CD4-positive, alpha-beta T cell treated with Interleukin-4 for 4 hours (primary cell): ENCODE measurements at regions not wholly inside any gene's neighbourhood (a gene's known extent, or its start where the extent isn't known, plus 50 kb on each side); places are given as distances from the start of the nearest gene placed in this dataset.

Experiments
- DNase-seq: peaks from one replicate; pipeline ENCODE4 v3.0.0-alpha.2; 2020

DNA sequence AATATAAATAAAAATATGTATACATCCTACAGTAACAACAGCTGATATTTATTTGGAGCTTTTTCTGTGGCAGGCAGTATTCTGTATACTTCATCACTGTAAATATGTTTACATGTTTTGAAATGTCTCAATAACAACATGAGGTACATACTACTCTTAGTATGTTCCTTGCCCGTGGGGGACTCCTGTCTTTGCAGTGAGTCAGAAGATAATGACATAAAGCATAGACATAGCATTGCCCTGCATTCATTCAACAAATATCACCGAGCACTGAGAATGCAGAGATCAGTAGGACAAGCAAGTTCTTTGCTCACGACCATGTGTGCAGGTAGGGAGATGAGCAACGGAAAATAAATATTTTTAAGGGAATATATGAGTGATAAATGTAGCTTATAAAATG, 246.5 kb downstream of the LTN1 start:
- DNase-seq: no peak

DNA sequence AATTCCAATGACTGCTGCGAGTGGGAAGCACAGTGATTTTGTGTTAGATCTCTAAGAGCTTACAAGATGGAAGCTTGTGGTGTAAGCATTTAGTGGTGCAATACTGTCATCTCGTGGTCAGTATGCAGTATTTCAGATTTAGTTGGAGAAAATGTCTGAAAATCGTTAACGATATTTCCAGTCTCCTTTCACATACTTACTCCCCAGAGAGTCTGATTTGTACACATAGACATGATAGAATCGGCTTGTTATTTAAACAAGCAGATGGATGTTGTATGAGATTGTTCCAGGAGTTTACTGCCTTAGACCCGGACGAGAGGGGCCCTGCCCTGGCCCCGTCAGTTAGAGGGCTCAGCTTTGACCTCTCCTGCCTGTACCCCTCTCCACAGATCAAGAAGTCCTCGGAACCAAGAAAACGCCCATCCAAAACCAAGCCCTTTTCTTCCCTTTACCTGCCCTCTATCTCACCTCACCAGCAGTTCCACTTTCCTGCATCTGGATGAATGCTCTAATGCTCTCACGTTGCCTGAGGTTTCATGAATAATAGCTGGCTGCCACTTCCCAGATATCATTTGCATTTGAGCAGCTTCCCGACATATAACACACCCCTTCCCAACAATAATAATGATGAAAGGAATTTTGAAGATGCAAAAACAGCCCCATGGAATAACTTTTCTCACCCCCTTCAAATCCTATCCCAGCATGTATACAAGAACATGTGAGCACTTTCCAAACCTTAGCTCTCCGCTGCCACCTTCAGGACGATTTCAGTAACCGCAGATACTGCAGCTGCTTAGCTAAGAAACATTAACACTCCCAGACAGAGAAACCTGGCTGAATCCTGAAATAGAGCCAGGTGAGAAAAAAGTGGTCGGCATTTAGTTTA, 247.3 kb downstream of the LTN1 start:
- DNase-seq: peak; percentile 75

DNA sequence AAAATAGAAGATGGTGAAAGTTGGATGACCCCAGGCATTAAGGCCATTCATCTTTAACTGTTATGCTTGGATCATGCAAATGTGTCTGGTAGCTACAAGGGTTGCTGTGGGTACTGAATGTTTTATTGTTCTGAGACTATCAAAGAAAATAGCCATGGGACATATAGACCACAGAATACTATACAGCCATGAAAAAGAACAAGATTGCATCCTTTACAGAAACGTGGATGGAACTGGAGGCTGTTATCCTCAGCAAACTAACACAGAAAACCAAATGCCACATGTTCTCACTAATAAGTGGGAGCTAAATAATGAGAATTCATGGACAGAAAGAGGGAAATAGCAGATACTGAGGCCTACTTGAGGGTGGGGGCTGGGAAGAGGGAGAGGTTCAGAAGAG, 249.0 kb downstream of the LTN1 start:
- DNase-seq: no peak

DNA sequence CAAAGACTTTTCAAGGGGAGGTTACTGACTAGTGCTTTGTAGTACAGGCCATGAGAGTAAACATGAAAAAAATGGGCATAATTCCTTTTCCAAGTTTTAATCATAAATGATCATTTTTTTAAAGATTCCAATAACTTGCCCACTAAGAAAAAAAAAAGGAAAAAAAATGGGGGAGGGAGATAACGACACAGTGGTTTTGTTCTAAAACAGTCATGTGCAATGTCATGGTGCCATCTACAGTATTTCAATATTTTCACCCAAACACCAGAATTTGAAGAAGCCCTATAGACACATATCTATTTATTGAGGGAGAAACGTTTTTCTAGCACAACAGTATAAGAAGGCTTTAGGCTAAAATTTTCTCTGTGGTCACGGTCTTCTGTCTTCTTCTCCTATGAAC, 250.2 kb downstream of the LTN1 start:
- no peak for DNase-seq

DNA sequence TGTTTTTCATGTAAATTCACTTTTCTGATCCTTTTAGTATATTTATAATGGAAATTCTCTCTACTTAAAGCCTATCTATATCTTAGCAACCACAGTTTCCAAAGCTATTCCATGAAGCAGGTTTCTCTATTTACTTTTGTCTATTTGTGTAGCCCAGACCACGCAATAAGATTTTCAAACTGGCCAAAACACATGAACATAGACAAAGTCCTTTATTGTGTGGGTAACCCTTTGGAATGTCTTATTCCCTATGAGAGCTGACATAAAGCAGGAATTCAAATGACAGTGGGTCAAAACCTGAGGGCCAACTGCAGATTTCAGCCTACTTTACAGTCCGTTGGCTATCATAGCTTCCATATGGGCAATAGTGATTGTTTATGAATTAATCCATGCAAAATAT, 252.6 kb downstream of the LTN1 start:
- no peak for DNase-seq

DNA sequence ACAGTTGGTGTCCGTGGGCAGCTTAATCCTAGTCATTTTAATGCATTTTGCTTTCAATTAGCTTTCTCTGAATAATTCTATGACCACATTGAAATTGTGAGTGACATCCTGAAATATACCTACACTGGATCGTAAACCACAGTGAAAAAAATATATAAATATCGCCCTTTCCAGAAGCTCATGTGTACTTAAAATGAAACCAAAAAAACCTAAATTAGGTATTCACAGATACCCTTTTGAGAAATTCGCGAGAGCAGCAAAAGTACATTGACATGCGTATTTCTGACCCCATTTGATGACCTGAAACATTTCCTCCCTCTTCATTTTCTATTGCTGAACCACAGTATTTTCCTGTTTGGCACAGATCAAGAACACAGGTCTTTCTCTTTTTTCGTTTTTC, 253.8 kb downstream of the LTN1 start:
- no peak for DNase-seq

DNA sequence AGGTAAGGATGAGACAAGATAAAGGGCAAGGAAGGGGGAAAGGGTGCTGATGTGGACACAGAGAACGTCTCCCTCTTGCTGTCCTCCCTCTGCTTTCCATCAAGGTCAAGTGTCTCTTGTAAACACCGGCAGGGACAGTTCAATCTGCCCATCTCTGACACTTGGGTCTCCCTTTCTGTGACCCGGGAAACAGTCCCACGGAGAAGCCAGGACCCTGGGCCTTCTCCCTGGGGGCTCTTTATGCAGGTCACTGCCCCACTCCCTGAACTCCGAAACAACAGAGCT, 254.3 kb downstream of the LTN1 start:
- no peak for DNase-seq

DNA sequence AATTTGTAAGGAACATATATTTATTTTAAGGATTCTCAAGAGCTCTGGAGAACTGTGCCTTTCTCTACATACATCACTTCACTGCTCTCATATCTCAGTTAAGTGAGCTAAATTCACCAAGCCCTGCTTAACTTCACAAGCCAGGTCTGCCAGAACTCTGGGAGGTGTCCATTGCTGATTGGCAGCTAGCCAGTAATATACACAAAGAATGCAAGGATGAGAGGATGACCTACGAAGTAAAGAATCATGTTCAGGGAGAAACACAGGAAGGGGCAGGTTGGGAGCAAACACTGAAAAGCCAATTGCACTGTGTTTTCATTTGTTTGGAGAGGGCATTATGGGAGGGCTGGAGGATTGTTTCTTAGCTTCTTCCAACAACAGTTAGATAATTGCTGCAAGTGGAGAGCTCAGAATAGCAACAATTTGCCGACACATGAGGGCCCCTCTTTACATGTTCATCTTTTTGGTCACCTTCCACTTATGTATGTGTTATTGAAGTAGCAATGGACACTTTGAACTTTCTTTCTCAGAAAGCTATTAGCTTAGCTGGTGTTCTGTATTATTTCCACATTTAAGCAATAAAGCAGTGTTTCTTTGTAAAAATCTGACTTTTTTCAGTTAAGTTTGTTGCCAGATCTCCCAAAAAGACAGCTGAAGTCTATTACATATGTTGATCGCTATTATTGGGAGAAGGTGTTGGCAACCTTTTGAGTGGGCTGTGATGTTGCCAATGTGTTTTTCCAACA, 254.8 kb downstream of the LTN1 start:
- DNase-seq: no peak

DNA sequence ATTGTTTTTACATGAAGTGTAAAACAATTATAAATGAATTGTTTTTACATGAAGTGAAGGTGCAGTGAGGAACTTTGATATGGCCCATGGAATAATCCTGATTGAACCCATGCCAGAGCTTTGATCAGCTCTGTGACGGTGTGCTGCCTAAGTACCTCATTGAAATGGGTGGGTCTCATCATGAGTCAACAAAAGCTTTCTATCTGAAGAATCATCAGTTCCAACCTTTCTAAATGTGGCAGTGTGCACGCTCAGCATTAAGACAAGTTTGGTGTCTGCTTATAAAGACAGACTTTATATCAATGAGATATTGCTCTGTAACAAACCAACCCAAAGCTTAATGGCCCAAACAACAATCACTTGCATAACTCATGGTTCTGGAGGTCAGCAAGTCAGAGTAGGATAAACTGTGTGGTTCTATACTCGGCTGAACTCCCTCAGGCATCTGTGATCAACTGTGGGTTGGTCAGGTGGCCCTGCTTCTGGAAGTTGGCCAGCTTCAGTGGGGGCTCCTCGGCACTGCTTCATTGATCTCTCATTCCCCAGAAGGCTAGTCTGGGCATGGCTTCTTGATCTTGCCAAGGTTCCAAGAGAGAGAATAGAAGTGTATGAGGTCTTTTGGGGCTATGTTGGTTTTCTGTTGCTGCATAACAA, 258.0 kb downstream of the LTN1 start:
- no peak for DNase-seq

DNA sequence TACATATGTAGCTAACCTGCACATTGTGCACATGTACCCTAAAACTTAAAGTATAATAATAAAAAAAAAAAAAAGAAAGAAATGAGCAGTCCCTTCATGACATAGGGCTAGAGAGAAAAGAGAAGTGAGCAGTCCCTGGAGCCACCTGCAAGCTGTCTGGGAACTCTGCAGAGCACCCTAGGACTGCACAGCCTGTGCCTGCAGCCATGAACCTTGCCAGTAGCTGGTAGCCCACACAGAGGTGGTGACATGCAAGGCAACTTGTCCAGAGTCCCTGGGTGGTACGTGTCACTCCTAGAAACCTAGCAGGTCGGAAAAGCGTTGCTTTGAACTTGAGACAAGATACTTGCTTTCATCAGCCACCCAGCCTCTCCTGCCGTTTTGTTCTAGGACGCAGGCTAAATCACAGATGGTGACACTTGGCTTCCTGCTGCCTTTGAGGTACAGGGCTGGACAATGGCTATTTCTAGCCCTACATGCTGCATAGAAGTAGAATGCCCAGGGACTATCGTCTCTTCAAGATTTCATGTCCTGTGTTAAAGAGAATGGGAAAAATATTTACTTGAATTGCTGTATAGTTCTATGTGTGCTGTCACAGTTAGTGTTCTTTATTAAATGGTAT, 260.9 kb downstream of the LTN1 start:
- no peak for DNase-seq

DNA sequence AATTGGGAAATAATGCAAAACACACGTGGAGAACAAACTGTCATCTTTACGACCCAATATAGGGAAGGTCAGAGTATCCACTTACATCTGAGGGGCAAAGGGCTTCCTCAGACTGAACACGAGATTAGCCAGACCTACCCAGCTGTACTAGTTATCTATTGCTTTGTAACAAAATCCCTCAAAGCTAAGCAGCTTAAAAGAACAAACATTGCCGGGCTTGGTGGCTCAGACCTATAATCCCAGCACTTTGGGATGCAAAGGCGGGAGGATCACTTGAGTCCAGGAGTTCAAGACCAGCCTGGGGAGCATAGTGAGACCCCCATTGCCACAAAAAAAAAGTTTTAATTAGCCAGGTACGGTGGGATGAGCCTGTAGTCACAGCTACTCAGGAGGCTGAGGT, 262.8 kb downstream of the LTN1 start:
- no peak for DNase-seq

DNA sequence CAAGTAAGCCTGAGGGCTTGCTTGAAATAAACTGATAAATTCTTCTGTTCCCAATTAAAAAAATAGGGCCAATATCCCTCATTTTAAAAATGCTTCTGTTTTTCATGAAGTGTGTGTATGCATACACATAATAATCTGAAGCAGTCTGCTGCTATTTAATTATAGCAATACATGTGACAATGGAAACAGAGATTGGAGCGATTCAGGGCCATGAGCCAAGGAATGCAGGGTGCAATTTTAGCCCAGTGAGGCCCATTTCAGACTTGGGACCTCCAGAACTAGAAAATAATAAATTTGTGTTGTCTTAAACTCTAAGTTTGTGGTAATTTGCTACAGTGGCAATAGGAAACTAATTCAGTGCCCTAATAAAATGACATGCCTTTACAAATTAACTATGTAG, 264.9 kb downstream of the LTN1 start:
- DNase-seq: no peak

DNA sequence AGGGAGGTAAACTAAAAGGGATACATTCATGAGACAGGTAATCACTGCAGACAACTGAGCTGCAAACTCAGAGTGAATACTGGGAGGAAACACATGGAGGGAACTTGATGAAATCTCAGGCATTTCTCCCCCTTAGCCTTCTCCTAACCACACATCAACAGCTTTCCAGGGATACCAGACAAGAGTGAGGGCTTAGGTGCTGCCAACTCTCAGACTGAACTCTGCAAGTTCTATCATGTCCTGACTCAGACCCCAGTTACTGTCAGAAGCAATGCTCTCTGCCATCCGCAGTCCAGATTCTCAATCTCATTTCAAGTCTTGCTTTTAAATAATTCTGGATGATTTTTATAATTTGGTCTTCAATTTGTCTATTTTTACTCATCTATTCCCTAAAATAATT, 267.3 kb downstream of the LTN1 start:
- no peak for DNase-seq

DNA sequence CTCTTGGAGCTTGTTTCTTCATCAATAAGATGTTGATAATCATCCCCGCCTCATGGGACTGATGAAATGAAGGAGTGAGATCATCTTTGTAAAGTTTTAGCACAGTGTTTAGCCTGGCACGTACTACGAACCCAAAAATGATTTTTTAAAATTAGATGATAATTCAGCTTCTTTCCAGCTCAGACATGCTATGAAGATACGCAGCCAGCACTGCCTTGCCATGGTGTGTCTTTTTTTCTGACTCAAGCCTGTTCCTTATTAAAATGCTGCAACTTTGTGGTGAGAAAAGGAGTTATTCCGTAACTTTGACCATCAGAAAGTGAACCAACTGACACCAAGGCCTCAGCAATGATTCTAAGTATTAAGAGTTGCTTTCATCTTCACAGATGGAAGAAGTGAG, 269.0 kb downstream of the LTN1 start:
- no peak for DNase-seq

DNA sequence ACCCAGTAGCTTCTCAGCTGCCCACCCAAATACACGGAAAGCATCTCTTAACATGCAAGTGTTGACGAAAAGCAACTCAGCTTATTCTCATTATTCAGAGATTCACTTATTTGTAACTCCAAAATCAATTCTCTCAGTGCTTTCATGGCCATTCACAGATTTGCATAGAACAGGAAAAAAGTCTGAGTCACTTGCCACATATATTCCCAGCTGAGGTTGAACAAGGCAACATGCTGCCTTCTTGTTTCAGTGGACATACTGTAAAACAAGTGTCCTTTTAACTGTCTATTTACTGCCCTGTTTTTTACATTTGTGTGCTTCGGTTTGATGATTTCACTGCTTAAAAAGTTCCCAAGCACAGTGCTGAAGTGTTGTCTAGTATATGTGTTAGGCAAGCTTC, 273.0 kb downstream of the LTN1 start:
- no peak for DNase-seq

DNA sequence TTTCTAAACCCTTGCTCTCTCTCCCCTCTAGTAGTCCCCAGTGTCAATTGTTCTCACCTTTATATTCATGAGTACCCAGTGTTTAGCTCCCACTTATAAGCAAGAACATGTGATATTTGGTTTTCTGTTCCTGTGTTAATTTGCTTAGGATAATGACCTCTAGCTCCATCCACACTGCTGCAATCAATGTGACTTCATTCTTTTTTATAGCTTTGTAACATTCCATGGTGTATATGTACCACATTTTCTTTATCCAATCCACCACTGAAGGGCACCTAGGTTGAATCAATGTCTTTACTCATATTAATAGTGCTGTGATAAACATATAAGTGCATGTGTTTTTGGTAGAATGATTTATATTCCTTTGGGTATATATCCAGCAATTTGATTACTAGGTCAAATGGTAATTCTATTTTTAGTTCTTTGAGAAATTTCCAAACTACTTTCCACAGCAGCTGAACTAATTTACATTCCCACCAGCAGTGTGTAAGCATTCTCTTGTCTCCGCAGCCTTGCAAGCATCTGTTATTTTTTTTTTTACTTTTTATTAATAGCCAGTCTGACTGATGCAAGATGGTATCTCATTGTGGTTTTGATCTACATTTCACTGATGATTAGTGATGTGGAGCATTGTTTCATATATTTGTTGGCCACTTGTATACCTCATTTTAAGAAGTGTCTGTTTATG, 277.8 kb downstream of the LTN1 start:
- DNase-seq: no peak

DNA sequence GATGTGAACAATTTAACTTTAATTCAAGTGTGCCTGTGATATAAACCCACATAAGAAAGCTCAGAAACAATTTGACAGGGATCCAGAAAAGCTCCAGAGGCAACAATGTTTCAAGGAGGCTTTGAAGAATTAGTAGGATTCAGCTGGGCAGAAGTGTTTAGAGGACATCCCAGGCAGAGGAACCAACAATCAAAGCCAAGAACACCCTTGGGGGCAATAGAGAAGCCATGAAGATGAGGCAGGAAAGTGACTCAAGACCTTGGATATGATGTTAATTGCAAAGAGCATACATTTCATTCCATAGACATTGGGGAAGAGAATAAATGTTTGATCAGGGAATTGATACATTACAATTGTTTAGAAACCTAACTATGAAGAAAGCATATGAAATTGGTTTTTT, 280.3 kb downstream of the LTN1 start:
- no peak for DNase-seq

DNA sequence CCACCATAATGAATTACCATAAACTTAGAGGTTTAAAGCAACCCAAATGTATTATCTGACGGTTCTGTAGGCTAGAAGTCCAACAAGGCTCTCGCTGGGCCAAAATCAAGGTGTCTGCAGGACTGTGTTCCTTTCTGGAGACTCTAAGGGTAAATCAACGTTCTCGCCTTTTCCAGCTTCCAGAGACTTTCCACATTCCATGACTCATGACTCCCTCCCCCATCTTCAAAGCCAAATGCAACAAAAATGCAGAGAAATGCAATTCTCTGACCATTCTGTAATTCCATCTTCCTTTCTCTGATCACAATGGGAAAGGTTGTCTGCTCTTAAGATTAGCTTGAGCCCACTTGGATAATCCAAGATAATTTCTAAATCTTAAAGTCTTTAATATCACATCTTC, 287.1 kb downstream of the LTN1 start:
- DNase-seq: no peak

DNA sequence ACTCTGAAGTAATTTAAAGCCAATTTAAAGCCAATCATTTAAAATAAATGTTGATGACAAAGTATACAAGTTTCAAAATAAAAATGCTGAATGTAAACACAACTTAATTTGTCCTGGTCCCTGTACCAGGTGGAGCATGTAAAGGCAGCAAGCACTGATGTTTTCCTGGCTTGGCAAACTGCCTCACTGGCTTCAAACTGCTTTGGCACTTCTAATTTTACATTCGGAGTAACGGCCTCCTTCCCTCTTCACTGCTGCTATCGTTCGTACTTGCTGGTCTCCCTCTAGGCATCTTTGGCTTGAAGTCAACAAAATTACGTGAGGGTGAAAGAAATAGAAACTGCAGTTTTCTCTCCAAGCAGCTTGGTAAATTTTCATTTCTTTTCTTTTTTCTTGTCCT, 287.9 kb downstream of the LTN1 start:
- DNase-seq: no peak

DNA sequence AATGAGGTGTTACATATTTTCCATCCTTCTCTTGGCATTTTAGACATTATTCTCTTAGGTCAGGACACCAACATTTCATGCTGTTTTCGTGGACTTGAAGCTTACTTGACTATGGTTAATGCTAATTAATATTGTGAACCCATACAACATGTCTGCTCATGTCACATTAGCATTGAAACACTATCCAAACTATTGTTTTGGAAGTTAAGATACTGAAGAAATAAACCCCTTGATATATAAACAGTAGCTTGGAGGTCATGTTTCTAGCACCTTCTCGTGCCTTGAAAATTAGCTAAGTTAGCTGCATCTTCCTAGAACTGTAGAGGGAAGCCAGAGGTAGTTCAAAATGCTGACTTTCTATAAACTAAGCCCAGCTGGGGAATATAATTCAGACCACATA, 288.8 kb downstream of the LTN1 start:
- no peak for DNase-seq

DNA sequence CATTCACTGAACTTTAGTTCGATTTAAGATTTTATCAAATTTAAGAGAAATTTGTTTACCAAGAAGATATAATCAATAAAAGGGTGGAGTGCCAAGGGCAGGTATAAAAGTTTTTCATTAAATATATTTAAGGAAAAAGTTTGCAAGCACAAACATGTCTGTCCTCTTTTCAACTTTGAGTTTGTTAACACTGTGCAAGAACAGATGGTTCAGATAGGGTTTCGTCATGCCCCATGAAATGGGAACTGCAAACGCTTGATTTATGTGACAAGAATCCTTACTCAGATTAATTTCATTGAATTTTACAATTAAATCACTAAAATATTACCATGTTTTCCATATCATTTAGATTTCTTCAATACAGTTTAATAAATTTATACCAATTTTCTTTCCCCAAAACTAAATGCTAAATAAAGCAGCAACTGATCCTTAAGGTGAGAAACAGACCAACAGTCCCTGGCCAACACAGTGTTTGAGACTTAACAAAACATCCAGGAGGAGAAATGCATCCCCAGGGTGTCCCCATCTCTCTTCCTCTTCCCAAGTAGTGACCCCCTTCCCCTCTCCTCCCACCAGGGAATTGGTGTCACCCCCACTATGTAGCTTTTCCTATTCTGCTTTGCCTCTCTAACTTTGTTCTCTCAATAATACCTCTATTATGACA, 292.9 kb downstream of the LTN1 start:
- no peak for DNase-seq

DNA sequence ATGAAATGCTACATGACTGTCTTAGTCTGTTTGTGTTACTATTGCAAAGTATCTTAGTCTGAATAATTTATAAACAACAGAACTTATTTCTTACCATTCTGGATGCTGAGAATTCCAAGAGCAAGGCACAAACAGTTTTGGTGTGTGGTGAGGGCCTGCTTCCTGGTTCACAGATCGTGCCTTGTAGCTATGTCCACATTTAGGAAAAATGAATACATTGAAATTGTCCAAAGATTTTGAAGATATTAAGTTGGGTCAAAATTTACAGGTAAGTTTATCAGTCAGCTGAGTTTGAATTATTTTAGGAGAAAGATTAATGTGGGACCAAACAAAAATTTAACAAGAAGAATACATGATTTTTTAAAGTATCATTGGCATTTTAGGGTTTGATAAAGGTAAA, 293.5 kb downstream of the LTN1 start:
- DNase-seq: no peak
